Osteoblast (primary cell): ENCODE measurements at regions not wholly inside any gene's neighbourhood (a gene's known extent, or its start where the extent isn't known, plus 50 kb on each side); places are given as distances from the start of the nearest gene placed in this dataset. TPM values are rescaled to one million over a fixed set of nuclear protein-coding genes. Genes with fewer than 3 reads are reported as not detected.

Experiments used
- DNase-seq: peaks from one replicate; pipeline ENCODE4 v3.0.0; 2011; ENCODE audit warnings: low spot score, mixed read lengths; ENCODE audit not compliant: insufficient read length; ENCODE audit errors: missing footprints
- H2AFZ ChIP-seq: 2 replicates; pipeline ENCODE4 v1.6.0; 2011; ENCODE audit warnings: mild to moderate bottlenecking, low read length
- H3K27ac ChIP-seq: 2 replicates; pipeline ENCODE4 v1.5.1; 2011; ENCODE audit warnings: mild to moderate bottlenecking, low read depth, low read length, moderate library complexity
- H3K27me3 ChIP-seq: 2 replicates; pipeline ENCODE4 v1.6.0; 2012; ENCODE audit warnings: mild to moderate bottlenecking, control low read depth, inconsistent platforms, low read length, moderate library complexity; ENCODE audit not compliant: insufficient read depth
- H3K36me3 ChIP-seq: 2 replicates; pipeline ENCODE4 v1.5.1; 2011; ENCODE audit warnings: mild to moderate bottlenecking, low read length, control low read depth, moderate library complexity; ENCODE audit not compliant: insufficient read depth
- H3K4me1 ChIP-seq: 2 replicates; pipeline ENCODE4 v1.5.1; 2011; ENCODE audit warnings: mild to moderate bottlenecking, low read length, control low read depth, moderate library complexity; ENCODE audit not compliant: insufficient read depth
- H3K4me2 ChIP-seq: 2 replicates; pipeline ENCODE4 v1.6.0; 2011; ENCODE audit warnings: mild to moderate bottlenecking, low read length; ENCODE audit not compliant: insufficient read depth
- H3K4me3 ChIP-seq: fragments of 200-600 bp; sonication (generic); 3 replicates; pipeline ENCODE4 v1.5.1; 2012; ENCODE audit warnings: mild to moderate bottlenecking, low read length, inconsistent platforms; ENCODE audit not compliant: insufficient read depth
- H3K79me2 ChIP-seq: 2 replicates; pipeline ENCODE4 v1.6.0; 2012; ENCODE audit warnings: mild to moderate bottlenecking, low read length, control low read depth, inconsistent platforms; ENCODE audit not compliant: insufficient read depth
- H3K9me3 ChIP-seq: 2 replicates; pipeline ENCODE4 v1.5.1; 2011; ENCODE audit warnings: low read depth, low read length, control low read depth
- H4K20me1 ChIP-seq: 2 replicates; pipeline ENCODE4 v1.6.0; 2012; ENCODE audit warnings: mild to moderate bottlenecking, low read length, control low read depth; ENCODE audit not compliant: insufficient read depth
- CTCF ChIP-seq: IDR thresholded peaks from 2 replicates; pipeline ENCODE4 v1.5.1; 2011; ENCODE audit warnings: mild to moderate bottlenecking, low read depth, low read length, moderate library complexity; ENCODE audit errors: extremely low read depth
- small RNA-seq: library from RNA; depleted of rRNA; stranded (forward); fragments of <200 nt; gene quantifications from one replicate; pipeline ENCODE3, GENCODE V24; 2012

GRCh38 chr1:14544319-14544718 is 54.2 kb upstream of the KAZN start:
- Histone ChIP-seq H3K79me2 (no peaks in the 10 kb centered on the region), H3K27me3 (no peaks in the 10 kb centered on the region), H3K4me3 (no peak overlapping the region), H3K36me3 (no peaks in the 10 kb centered on the region), H3K9me3 (peaks cover 3% of the 10 kb centered on the region), H3K4me1 (peaks cover 23% of the 10 kb centered on the region), H3K4me2 (no peak overlapping the region), H3K27ac (peak overlapping the region; percentile 87), H4K20me1 (no peaks in the 10 kb centered on the region), H2AFZ (no peak overlapping the region)
- no peak for TF ChIP-seq CTCF
- DNase-seq: no peak

- H3K4me1 ChIP-seq: peaks cover 23% of the 10 kb centered on the region
- H4K20me1 ChIP-seq: no peaks in the 10 kb centered on the region
- no peak overlapping the region for H3K4me2 ChIP-seq
- no peak overlapping the region for H2AFZ ChIP-seq
- no peaks in the 10 kb centered on the region for H3K27me3 ChIP-seq
- H3K9me3 ChIP-seq: peaks cover 3% of the 10 kb centered on the region
- TF ChIP-seq CTCF: no peak
- no peak overlapping the region for H3K4me3 ChIP-seq
- no peak for DNase-seq
- H3K27ac ChIP-seq: no peak overlapping the region
- no peaks in the 10 kb centered on the region for H3K79me2 ChIP-seq
- no peaks in the 10 kb centered on the region for H3K36me3 ChIP-seq
Observed at GRCh38 chr1:14545422-14546025, 53.0 kb upstream of the KAZN start.

GRCh38 chr1:14546416-14546815 is 52.1 kb upstream of the KAZN start:
- H3K9me3 ChIP-seq: peaks cover 3% of the 10 kb centered on the region
- no peak overlapping the region for H2AFZ ChIP-seq
- H3K79me2 ChIP-seq: no peaks in the 10 kb centered on the region
- no peaks in the 10 kb centered on the region for H3K36me3 ChIP-seq
- no peak overlapping the region for H3K4me2 ChIP-seq
- H3K4me3 ChIP-seq: no peak overlapping the region
- TF ChIP-seq CTCF: no peak
- DNase-seq: no peak
- H4K20me1 ChIP-seq: no peaks in the 10 kb centered on the region
- no peaks in the 10 kb centered on the region for H3K27me3 ChIP-seq
- no peak overlapping the region for H3K27ac ChIP-seq
- H3K4me1 ChIP-seq: peaks cover 23% of the 10 kb centered on the region

Small RNA genes lying in the stretch of these regions (small RNA-seq; reads per million reads assigned to genes)
- not detected for gene RNU6-1265P
